GM21576 (cell line): ENCODE measurements at regions not wholly inside any gene's neighbourhood (a gene's known extent, or its start where the extent isn't known, plus 50 kb on each side); places are given as distances from the start of the nearest gene placed in this dataset.

Experiments
- ATAC-seq: cut with Tn5 transposase; IDR thresholded peaks from one replicate; pipeline ENCODE4 v1.9.1; 2021; ENCODE audit warnings: mild to moderate bottlenecking, moderate library complexity; ENCODE audit not compliant: unreplicated experiment

DNA sequence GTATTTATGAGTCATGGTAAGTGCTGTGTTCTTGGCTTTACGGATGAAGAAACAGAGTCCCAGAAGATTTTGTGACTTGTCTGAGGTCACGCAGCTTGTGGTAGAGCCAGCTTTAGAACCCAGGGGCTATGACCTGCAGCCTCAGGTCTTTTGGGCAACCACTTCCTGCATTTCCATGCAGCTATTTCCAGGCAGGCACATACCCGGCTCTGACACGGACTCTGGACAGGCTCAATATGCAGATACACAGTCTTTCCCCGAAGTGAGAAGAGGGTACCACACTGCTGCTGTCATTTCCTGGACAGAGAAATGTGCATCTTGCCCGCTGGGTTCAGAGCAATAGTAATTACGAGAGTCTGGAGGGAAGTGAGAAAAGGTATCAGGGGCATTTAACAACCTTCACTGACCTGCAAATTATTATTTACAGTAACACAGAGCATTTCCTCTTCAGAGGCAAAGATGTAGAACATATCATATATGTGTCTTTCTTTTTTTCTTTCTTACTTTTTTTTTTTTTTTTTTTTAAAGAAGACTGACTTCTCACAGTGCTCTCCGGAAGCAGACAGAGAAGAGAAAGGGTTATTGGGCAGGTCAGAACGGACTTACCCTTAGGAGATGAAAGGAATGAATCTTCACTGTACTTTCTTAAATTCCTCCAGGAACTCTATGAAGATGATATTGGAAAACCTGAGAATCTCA is 185.1 kb downstream of the CLIC5 start:
- ATAC-seq, result peak; percentile 96

DNA sequence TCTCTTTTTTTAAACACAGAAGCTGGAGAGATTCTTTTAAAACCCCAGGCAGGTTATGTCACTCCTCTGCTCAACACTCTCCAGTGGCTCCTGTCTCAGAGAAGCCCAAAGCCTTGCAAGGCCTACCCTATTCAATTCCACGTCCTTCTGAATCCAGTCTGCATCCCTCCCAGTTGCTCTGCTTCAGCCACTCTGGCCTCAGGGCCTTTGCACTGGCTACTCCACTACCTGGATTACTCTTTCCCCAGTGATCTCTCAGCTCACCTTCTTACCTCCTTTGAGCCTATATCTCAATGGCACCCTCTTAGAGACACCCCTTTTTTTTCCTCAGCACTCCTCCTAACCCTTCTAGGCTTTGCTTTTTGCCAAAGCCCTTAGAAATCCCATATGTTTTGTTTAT is 185.8 kb downstream of the CLIC5 start:
- no peak for ATAC-seq

DNA sequence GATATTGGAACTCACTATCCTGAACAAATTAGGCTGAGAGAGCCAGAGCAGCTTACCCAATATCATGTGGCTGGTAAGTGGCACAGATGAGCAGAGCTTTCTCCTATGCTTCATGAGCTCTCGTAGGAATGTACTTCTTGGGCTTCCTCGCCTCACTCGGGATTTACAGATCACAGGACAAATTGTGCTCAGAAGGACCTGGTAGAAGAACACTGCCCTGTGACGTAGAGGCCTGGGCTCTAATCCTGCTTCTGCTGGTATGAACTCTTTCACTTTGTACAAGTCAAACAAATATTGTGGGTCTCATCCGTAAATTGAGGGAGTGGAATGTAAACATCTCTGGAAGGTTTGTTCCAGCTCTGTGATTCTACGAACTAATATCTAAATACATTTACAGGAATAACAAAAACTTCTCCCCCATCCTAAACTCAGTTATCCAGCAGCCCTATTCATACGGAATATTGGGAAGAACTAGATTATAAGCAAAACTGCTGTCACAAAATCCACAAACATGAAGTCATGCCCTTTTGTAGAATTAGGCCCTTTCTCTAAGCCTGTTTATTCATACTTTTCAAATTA is 187.6 kb downstream of the CLIC5 start:
- ATAC-seq, result no peak

- ATAC-seq, result no peak
These were observed 192.8 kb downstream of the CLIC5 start for GRCh38 chr6:45822873-45823272.

- no peak for ATAC-seq
These were observed 193.3 kb downstream of the CLIC5 start for GRCh38 chr6:45822246-45822812.

DNA sequence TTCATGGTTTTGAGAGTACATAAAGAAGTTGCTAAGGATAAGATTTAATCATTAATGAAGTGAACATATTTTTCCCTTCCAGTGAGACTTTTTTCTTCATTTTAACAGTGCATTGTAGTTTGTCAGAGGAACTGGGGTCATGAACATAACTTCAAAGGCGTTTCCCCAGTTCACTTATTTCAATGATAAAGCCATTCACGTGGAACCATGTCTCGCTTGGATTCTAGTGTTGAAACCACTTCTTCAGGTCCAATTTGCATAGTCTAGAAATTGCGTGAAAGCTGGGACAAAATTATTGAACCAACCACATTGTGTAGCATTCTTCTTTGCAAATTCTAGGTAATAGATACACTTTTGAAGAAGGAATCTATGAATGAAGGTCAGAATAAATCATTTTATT is 197.0 kb downstream of the CLIC5 start:
- no peak for ATAC-seq

- ATAC-seq, result no peak
These were observed 198.9 kb downstream of the CLIC5 start for GRCh38 chr6:45816674-45817297.

GRCh38 chr6:45815466-45816125 is 200.1 kb downstream of the CLIC5 start:
- no peak for ATAC-seq

- ATAC-seq, result no peak
These were observed 200.9 kb downstream of the CLIC5 start for GRCh38 chr6:45814772-45815171.

GRCh38 chr6:45813943-45814342 is 201.7 kb downstream of the CLIC5 start:
- ATAC-seq, result no peak

GRCh38 chr6:45812922-45813321 is 202.7 kb downstream of the CLIC5 start:
- ATAC-seq, result no peak

DNA sequence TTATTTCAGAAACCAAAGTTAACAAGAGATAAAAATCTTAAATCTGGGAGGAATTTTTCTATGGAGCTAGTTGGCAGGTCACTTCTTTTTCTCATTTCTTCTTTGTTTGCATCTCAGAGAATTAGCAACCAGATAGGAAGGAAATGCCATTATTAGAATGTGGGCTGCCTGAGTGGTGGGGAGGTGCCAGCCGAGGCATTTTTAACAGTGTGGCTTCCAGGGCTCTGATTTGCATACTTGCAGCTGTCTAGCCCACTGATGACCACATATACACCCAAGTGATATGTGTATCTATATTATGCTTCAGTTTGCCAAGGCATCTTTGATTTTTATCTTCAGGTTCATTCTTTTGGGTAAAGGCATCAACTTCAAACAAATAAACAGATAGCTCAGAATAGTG is 206.7 kb downstream of the CLIC5 start:
- ATAC-seq, result no peak

DNA sequence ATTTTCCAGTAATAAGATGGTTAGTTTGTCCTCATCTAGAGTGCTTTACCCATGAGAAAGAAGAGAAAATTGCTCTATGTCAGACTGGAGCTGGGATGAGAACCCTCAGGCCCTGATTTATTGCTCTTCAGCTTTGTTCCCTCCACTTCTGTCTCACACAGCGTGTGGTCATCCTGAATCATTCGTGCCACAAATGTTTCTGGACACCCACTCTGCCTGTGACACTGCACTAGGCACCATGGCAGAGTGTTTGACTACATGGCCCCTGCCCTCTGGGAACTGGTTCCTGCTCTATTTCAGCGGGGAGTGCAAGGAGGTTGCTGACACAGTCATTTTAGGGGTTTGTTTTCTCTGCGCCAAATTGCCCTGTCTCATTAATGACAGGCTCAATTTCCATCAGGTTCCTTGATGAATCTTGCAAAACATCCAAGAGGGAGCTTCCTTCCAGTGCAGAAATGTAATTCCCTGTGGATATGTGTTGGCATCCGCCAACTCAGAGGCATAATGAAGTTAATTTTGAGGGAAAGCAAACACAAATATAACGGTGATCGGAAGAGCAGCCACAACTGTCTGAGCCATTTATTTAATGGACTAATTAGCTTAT is 207.5 kb downstream of the CLIC5 start:
- ATAC-seq, result no peak

DNA sequence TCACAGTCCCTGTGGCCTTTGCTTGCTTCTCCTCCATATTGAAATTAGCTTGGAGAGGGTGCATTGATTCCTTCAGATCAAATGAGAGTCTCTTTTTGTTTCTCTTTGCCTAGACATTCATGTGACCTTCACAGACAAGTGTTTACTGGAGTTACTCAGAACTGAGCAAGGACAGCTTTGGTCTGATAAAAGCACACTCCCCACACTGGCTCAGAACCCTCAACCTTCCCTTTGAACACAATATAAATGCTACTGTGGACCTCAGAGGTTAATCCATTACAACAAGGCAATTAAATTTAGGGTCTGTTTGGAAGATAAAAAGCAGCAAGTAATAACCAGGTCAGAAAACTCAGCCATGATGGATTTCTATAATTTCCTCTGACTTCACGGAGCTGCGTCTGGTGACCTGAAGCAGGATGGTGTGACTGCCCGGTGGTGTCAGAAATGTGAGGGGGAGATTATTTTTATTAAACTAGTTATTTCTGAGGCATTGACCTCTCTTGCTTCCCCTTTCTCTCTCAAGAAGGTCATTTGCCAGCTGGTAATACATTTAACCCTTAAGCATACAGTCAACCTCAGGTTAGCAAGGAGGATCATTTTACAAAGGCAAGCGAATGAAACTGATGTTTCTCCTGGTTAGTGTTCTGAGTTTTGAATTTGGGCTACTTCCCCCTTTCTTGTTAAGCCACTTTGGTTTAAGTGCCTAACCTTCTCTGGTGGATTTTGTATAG is 208.2 kb downstream of the CLIC5 start:
- ATAC-seq, result no peak

GRCh38 chr6:45806172-45806571 is 209.5 kb downstream of the CLIC5 start:
- ATAC-seq, result no peak

- no peak for ATAC-seq
These were observed 212.6 kb downstream of the CLIC5 start for GRCh38 chr6:45803071-45803470.

DNA sequence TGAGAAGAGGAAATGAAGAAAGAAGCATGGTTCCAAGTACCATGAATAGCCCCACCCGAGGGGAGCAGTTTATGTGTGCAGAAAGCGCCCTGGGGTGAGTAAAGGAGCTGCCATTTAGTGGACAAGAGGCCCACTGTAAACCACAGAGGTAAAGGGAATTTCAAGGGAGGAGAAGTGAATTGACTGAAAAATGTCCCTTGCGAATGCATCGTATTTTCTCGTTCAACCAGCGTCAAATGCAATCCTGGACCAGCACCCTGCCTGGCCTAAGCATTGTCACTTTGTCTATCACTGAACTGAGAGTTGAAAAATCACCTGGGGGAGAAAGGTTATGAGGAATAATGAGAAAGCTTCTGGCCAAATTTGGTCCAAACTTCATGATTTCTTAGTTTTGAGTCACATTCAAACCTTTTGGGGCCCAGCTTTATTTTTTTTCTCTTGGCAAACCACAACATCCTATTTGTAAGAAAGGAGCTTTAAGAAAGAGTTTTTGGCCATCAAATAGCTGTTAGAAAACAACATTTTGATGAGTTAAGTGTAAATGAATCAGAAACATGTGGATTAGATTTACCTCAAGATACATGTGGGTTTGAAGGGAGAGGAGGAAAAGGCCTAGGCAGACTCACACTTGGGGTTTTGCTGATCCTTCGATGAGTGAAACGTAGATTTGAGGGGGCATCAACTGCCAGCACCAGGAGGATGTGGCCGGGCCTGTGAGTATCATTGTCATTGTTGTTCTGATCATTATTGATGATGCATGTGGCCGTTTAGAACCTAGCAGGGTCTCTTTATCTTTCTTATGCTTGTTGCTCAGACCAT is 214.0 kb downstream of the CLIC5 start:
- ATAC-seq, result no peak

GRCh38 chr6:45800911-45801310 is 214.7 kb downstream of the CLIC5 start:
- no peak for ATAC-seq

GRCh38 chr6:45795678-45796077 is 220.0 kb downstream of the CLIC5 start:
- ATAC-seq, result no peak

DNA sequence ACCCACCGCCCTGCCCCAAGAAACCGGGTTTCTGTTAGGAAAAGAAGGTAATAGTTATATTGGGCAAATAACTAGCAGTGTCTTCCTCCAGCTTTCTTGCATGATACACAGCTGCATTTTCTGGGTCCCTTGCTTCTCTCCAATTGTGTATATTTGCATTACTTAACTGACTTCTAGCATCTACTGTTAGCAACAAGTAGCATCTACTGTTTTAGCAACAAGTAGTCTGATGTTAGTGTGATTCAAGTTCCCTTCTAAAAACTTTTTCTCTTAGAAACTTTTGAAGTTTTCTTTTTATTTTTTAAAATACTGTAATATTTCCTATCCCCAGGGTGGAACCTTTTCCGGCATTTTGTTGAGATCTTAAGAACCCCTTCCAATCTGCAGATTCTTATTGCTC is 221.2 kb downstream of the CLIC5 start:
- ATAC-seq, result no peak
